ENCODE measurements at regions not wholly inside any gene's neighbourhood (a gene's known extent, or its start where the extent isn't known, plus 50 kb on each side); places are given as distances from the start of the nearest gene placed in this dataset.

DNA sequence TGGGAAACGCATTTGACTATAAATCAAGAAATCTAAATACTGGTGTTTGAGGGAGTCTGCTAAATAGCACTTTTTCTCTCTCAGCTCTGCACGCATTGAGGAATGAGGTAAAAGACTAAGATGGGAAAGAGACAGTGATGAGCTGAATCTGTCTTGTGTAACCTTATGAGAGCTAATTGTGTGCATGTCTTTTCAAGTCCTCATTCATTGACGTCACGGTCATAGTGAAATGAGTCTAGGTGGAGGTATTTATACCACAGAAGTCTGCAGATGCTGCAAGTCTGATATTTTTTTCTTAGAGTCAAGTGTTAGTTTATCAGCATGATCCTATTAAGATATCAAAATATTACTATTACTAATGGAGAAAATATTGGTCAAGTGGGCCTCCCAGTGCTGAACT, 361.5 kb upstream of the HS3ST1 start:
- Histone ChIP-seq H3K4me3 (ENCODE audit: low read depth, low read length) (no peak overlapping the region), H3K27me3 (ENCODE audit: insufficient read depth, low read depth, severe bottlenecking) (no peaks in the 10 kb centered on the region), H3K27ac (no peak overlapping the region), H3K36me3 (no peaks in the 10 kb centered on the region), H3K9me3 (ENCODE audit: severe bottlenecking) (no peaks in the 10 kb centered on the region)
- no peak for DNase-seq
- TF ChIP-seq, protein P1, sequence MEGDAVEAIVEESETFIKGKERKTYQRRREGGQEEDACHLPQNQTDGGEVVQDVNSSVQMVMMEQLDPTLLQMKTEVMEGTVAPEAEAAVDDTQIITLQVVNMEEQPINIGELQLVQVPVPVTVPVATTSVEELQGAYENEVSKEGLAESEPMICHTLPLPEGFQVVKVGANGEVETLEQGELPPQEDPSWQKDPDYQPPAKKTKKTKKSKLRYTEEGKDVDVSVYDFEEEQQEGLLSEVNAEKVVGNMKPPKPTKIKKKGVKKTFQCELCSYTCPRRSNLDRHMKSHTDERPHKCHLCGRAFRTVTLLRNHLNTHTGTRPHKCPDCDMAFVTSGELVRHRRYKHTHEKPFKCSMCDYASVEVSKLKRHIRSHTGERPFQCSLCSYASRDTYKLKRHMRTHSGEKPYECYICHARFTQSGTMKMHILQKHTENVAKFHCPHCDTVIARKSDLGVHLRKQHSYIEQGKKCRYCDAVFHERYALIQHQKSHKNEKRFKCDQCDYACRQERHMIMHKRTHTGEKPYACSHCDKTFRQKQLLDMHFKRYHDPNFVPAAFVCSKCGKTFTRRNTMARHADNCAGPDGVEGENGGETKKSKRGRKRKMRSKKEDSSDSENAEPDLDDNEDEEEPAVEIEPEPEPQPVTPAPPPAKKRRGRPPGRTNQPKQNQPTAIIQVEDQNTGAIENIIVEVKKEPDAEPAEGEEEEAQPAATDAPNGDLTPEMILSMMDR (IDR thresholded peaks at IDR 0.05; ENCODE audit: low read depth, low read length): no peak

DNA sequence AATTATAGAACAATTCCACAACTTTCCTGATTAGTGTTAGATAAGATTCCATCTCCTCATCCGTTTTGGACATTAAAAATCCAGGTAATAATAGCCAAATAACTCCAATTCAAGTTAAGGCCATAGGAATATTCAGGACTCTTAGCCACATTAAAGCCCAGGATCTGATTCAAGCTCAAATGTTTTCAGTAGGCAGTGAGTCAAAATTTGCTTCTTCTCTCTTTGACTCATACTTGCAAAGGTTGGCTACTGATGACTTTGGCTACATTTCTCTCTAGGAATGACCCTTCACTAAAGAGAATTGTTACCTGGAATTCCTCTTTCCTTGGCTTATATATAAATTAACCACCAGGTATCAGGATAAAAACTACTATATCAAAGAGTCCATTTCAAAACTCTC, 354.9 kb upstream of the HS3ST1 start:
- Histone ChIP-seq H3K27me3 (ENCODE audit: insufficient read depth, low read depth, severe bottlenecking) (no peaks in the 10 kb centered on the region), H3K27ac (no peak overlapping the region), H3K36me3 (no peaks in the 10 kb centered on the region), H3K4me3 (ENCODE audit: low read depth, low read length) (no peak overlapping the region), H3K9me3 (ENCODE audit: severe bottlenecking) (no peaks in the 10 kb centered on the region)
- TF ChIP-seq, protein P1 (IDR thresholded peaks at IDR 0.05; ENCODE audit: low read depth, low read length): no peak
- DNase-seq: no peak

DNA sequence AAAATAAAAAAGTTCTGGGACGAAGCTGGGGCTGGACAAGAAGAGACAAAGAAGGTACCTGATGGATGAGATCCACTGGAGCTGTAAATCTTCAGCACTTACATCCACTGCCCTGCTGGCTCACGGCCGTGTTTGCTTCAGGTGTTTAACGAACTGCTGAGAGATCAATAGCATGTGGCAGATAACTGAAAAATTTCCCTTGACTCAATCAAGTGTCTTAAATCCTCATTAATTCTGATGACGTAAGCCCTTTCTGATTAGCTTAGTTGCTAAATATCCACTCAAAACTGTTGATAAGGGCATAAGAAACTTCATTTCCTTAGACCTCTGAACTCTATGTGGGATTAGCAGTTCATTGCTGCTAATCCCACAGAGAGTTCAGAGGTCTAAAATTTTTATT, 354.2 kb upstream of the HS3ST1 start:
- TF ChIP-seq, protein P1 (IDR thresholded peaks at IDR 0.05; ENCODE audit: low read depth, low read length): no peak
- H3K9me3 ChIP-seq (ENCODE audit: severe bottlenecking): no peaks in the 10 kb centered on the region
- H3K27ac ChIP-seq: no peak overlapping the region
- no peak for DNase-seq
- no peak overlapping the region for H3K4me3 ChIP-seq (ENCODE audit: low read depth, low read length)
- H3K36me3 ChIP-seq: no peaks in the 10 kb centered on the region
- H3K27me3 ChIP-seq (ENCODE audit: insufficient read depth, low read depth, severe bottlenecking): no peaks in the 10 kb centered on the region

DNA sequence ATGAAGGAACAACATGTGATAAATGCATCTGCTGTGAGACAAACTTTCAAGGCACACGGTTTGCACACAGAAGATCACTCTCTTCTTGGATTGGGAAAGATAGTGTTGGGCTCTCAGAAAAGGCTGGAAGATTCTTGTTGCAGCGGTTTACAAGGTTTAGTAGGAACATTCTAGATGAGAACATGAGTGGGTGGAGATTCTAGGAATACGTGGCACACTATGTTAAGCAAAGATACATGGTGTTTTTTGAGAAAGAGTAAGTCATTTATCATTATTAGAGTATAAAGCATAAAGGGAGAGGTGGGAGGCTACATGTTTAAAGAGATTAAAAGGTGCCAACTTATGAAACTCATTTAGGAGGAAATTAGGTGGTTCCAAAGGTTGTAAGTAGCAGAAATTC, 348.8 kb upstream of the HS3ST1 start:
- Histone ChIP-seq H3K27ac (no peak overlapping the region), H3K36me3 (no peaks in the 10 kb centered on the region), H3K27me3 (ENCODE audit: insufficient read depth, low read depth, severe bottlenecking) (no peaks in the 10 kb centered on the region), H3K9me3 (ENCODE audit: severe bottlenecking) (no peaks in the 10 kb centered on the region), H3K4me3 (ENCODE audit: low read depth, low read length) (no peak overlapping the region)
- no peak for DNase-seq
- TF ChIP-seq, protein P1 (IDR thresholded peaks at IDR 0.05; ENCODE audit: low read depth, low read length): no peak

DNA sequence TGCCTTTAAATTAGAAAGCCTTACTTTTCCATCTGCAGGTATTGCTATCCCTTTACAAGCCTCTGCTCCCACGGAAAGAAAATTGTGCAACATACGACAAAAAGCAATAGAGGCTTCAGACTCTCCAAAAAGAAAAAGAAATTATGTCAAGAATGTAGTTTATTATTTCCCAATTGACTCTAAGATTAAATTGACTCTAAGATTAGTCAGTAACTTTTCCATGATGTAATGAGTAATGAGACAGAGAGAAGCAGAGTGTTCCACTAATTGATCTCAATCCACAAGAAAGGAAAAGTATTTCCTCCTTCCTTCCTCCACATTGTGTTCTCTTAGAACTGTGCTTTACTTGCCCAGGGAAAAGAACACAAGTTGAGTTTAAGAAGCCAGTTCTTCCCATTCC, 345.7 kb upstream of the HS3ST1 start:
- Histone ChIP-seq H3K9me3 (ENCODE audit: severe bottlenecking) (no peaks in the 10 kb centered on the region), H3K4me3 (ENCODE audit: low read depth, low read length) (no peak overlapping the region), H3K27ac (no peak overlapping the region), H3K36me3 (no peaks in the 10 kb centered on the region), H3K27me3 (ENCODE audit: insufficient read depth, low read depth, severe bottlenecking) (no peaks in the 10 kb centered on the region)
- no peak for DNase-seq
- TF ChIP-seq, protein P1 (IDR thresholded peaks at IDR 0.05; ENCODE audit: low read depth, low read length): no peak

DNA sequence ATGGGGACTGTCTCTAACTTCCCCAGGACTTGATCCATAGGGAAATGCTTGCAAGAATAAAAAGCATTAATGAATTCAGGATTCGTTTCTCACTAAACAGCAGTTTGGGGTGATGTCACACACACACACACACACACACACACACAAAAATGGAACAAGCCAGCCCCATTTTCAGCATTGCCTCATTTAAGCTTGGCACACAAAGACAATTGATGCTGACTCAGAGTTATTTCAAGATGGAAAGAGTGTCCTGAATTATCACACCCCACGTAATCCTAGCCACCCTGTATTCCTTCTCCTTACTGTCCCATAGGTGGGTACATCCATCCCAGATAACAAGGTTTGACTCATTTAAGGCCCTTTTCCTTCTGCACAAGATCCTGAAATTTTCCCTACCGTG, 345.1 kb upstream of the HS3ST1 start:
- Histone ChIP-seq H3K9me3 (ENCODE audit: severe bottlenecking) (no peaks in the 10 kb centered on the region), H3K4me3 (ENCODE audit: low read depth, low read length) (no peak overlapping the region), H3K27me3 (ENCODE audit: insufficient read depth, low read depth, severe bottlenecking) (no peaks in the 10 kb centered on the region), H3K36me3 (no peaks in the 10 kb centered on the region), H3K27ac (no peak overlapping the region)
- DNase-seq: no peak
- TF ChIP-seq, protein P1 (IDR thresholded peaks at IDR 0.05; ENCODE audit: low read depth, low read length): no peak
